ENCODE measurements at regions not wholly inside any gene's neighbourhood (a gene's known extent, or its start where the extent isn't known, plus 50 kb on each side); places are given as distances from the start of the nearest gene placed in this dataset.

GRCh38 chr2:14756122-14756541 lies 123.6 kb downstream of the LRATD1 start:
- Mint-ChIP-seq H3K36me3 (ENCODE audit: low read depth) (no peaks in the 10 kb centered on the region), H3K9me3 (ENCODE audit: low read depth) (no peaks in the 10 kb centered on the region), H3K27me3 (ENCODE audit: low read depth) (no peaks in the 10 kb centered on the region), H3K4me3 (ENCODE audit: unreplicated experiment) (no peak overlapping the region), H3K27ac (ENCODE audit: unreplicated experiment) (no peak overlapping the region), H3K4me1 (ENCODE audit: low read depth) (no peaks in the 10 kb centered on the region)
- DNase-seq (ENCODE audit: low spot score): no peak
- TF ChIP-seq, protein P1, sequence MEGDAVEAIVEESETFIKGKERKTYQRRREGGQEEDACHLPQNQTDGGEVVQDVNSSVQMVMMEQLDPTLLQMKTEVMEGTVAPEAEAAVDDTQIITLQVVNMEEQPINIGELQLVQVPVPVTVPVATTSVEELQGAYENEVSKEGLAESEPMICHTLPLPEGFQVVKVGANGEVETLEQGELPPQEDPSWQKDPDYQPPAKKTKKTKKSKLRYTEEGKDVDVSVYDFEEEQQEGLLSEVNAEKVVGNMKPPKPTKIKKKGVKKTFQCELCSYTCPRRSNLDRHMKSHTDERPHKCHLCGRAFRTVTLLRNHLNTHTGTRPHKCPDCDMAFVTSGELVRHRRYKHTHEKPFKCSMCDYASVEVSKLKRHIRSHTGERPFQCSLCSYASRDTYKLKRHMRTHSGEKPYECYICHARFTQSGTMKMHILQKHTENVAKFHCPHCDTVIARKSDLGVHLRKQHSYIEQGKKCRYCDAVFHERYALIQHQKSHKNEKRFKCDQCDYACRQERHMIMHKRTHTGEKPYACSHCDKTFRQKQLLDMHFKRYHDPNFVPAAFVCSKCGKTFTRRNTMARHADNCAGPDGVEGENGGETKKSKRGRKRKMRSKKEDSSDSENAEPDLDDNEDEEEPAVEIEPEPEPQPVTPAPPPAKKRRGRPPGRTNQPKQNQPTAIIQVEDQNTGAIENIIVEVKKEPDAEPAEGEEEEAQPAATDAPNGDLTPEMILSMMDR (IDR thresholded peaks at IDR 0.05): no peak

DNA sequence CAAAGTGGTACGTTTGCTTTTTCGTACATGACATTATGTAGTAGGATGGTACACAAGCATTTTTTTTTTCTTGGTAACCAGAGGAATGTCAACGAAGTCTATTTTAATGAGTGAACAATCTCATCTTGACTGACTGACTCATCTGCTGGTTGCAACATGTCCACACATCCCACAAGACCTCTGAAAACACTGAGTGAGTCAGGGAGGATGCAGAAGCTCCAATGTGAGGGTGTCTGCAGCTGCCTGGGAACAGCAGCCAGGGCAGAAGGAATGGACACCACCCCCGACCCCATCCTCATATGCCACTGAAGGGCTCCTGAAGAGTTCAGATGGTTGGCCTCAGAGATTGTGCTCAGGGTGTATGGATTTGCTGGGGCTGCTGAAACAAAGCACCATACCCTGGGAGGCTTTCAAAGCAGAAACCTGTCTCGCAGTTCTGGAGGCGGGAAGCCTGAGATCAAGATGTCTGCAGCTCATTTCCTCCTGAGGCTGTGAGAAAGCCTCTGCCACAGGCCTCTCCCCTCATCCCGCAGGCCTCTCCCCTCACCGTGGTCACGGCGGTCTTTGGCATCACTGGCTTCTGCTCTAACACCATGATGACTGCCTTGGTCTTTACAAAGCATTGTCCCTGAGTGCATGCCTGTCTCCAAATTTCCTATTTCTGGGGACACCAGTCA lies 124.6 kb downstream of the LRATD1 start:
- no peaks in the 10 kb centered on the region for H3K27me3 Mint-ChIP-seq (ENCODE audit: low read depth)
- H3K9me3 Mint-ChIP-seq (ENCODE audit: low read depth): no peaks in the 10 kb centered on the region
- H3K4me1 Mint-ChIP-seq (ENCODE audit: low read depth): no peaks in the 10 kb centered on the region
- no peak for DNase-seq (ENCODE audit: low spot score)
- TF ChIP-seq, protein P1 (IDR thresholded peaks at IDR 0.05): no peak
- H3K4me3 Mint-ChIP-seq (ENCODE audit: unreplicated experiment): no peak overlapping the region
- no peaks in the 10 kb centered on the region for H3K36me3 Mint-ChIP-seq (ENCODE audit: low read depth)
- no peak overlapping the region for H3K27ac Mint-ChIP-seq (ENCODE audit: unreplicated experiment)

GRCh38 chr2:14759082-14759481 lies 126.6 kb downstream of the LRATD1 start:
- Mint-ChIP-seq H3K36me3 (ENCODE audit: low read depth) (no peaks in the 10 kb centered on the region), H3K9me3 (ENCODE audit: low read depth) (no peaks in the 10 kb centered on the region), H3K27me3 (ENCODE audit: low read depth) (no peaks in the 10 kb centered on the region), H3K4me3 (ENCODE audit: unreplicated experiment) (no peak overlapping the region), H3K4me1 (ENCODE audit: low read depth) (no peaks in the 10 kb centered on the region), H3K27ac (ENCODE audit: unreplicated experiment) (no peak overlapping the region)
- DNase-seq (ENCODE audit: low spot score): no peak
- TF ChIP-seq, protein P1 (IDR thresholded peaks at IDR 0.05): no peak

GRCh38 chr2:14760169-14760568 lies 127.7 kb downstream of the LRATD1 start:
- Mint-ChIP-seq H3K4me3 (ENCODE audit: unreplicated experiment) (no peak overlapping the region), H3K27ac (ENCODE audit: unreplicated experiment) (no peak overlapping the region), H3K36me3 (ENCODE audit: low read depth) (no peaks in the 10 kb centered on the region), H3K9me3 (ENCODE audit: low read depth) (no peaks in the 10 kb centered on the region), H3K4me1 (ENCODE audit: low read depth) (no peaks in the 10 kb centered on the region), H3K27me3 (ENCODE audit: low read depth) (peaks cover 1% of the 10 kb centered on the region)
- DNase-seq (ENCODE audit: low spot score): no peak
- TF ChIP-seq, protein P1 (IDR thresholded peaks at IDR 0.05): no peak

GRCh38 chr2:14761118-14761517 lies 128.6 kb downstream of the LRATD1 start:
- Mint-ChIP-seq H3K9me3 (ENCODE audit: low read depth) (no peaks in the 10 kb centered on the region), H3K27ac (ENCODE audit: unreplicated experiment) (no peak overlapping the region)
- DNase-seq (ENCODE audit: low spot score): no peak

More at GRCh38 chr2:14761118-14761517, 128.6 kb downstream of the LRATD1 start:
- Mint-ChIP-seq H3K36me3 (ENCODE audit: low read depth) (no peaks in the 10 kb centered on the region), H3K4me3 (ENCODE audit: unreplicated experiment) (no peak overlapping the region), H3K27me3 (ENCODE audit: low read depth) (peaks cover 1% of the 10 kb centered on the region), H3K4me1 (ENCODE audit: low read depth) (no peaks in the 10 kb centered on the region)
- TF ChIP-seq, protein P1 (IDR thresholded peaks at IDR 0.05): no peak

Data from chondrocyte (in vitro differentiated cells).